H1 (cell line): ENCODE measurements at regions not wholly inside any gene's neighbourhood (a gene's known extent, or its start where the extent isn't known, plus 50 kb on each side); places are given as distances from the start of the nearest gene placed in this dataset.

Experiments used
- CTCF ChIA-PET: fragments of 300-600 bp; sonication (Branson Sonifier 250); formaldehyde crosslinking; loops from one replicate; lab custom pipeline; 2021; ENCODE audit not compliant: partially characterized antibody; lab: Charles Lee
- POLR2A ChIA-PET: fragments of 300-600 bp; sonication (Branson Sonifier 250); formaldehyde crosslinking; loops from one replicate; lab custom pipeline; 2021; ENCODE audit warnings: inconsistent platforms; ENCODE audit not compliant: partially characterized antibody; lab: Charles Lee
- DNase-seq, 2 experiments: peaks; one replicate each; pipeline versions ENCODE4 v3.0.0 to v3.0.0-alpha.2; 2010 to 2022; ENCODE audit warnings: low spot score in 2 of 2, low read depth in 1 of 2, mixed read lengths in 1 of 2
- FAIRE-seq: peaks from 2 replicates; lab custom pipeline; 2011; peaks lifted over from hg19 to GRCh38; lab: Jason Lieb, UNC
- H2AFZ ChIP-seq: 2 replicates; pipeline ENCODE4 v1.8.1; 2012; ENCODE audit warnings: low read length, inconsistent platforms
- H2AK5ac ChIP-seq: 2 replicates; pipeline ENCODE4 v1.6.1; 2013; ENCODE audit warnings: low read depth, low read length
- H2BK120ac ChIP-seq: replicated peaks from 2 replicates; pipeline ENCODE3; 2013; ENCODE audit warnings: low read depth, low read length, inconsistent platforms
- H2BK12ac ChIP-seq: 2 replicates; pipeline ENCODE4 v1.6.1; 2013; ENCODE audit warnings: low read depth, low read length
- H2BK15ac ChIP-seq: 2 replicates; pipeline ENCODE4 v1.6.1; 2013; ENCODE audit warnings: low read length
- H2BK20ac ChIP-seq: 2 replicates; pipeline ENCODE4 v1.6.1; 2013; ENCODE audit warnings: low read length
- H2BK5ac ChIP-seq: 2 replicates; pipeline ENCODE4 v1.6.1; 2013; ENCODE audit warnings: low read depth, low read length
- H3K14ac ChIP-seq: 2 replicates; pipeline ENCODE4 v1.6.1; 2013; ENCODE audit warnings: inconsistent platforms; ENCODE audit not compliant: insufficient read length
- H3K18ac ChIP-seq: 2 replicates; pipeline ENCODE4 v1.6.1; 2013; ENCODE audit warnings: low read length; ENCODE audit errors: extremely low read depth
- H3K23ac ChIP-seq: 2 replicates; pipeline ENCODE4 v1.6.1; 2013; ENCODE audit warnings: inconsistent platforms; ENCODE audit not compliant: insufficient read length
- H3K23me2 ChIP-seq: 2 replicates; pipeline ENCODE4 v1.6.1; 2013; ENCODE audit warnings: low read depth, low read length
- H3K27ac ChIP-seq: 2 replicates; pipeline ENCODE4 v1.6.1; 2011; ENCODE audit warnings: low read depth, low read length, inconsistent platforms
- H3K27me3 ChIP-seq, 4 experiments: replicated peaks in 1 of 4; 1 replicate in 1 of 4; 2 replicates in 3 of 4; pipeline versions ENCODE4 v1.6.1 to v1.8.1; 2011 to 2013; ENCODE audit warnings: low read length in 3 of 4, mild to moderate bottlenecking in 3 of 4, inconsistent platforms in 2 of 4, mixed read lengths in 2 of 4, moderate library complexity in 1 of 4; ENCODE audit not compliant: control insufficient read depth in 3 of 4, insufficient read depth in 3 of 4; ENCODE audit errors: extremely low read depth in 1 of 4
- H3K36me3 ChIP-seq, 4 experiments: 2 replicates each; pipeline versions ENCODE4 v1.6.1 to v1.8.1; 2011 to 2013; ENCODE audit warnings: mild to moderate bottlenecking in 4 of 4, low read length in 3 of 4, moderate library complexity in 2 of 4, control low read depth in 1 of 4, inconsistent platforms in 1 of 4; ENCODE audit not compliant: insufficient read depth in 4 of 4, control insufficient read depth in 2 of 4
- H3K4ac ChIP-seq: replicated peaks from 2 replicates; pipeline ENCODE3; 2013; ENCODE audit warnings: low read length, low read depth, mixed read lengths, inconsistent platforms; ENCODE audit not compliant: insufficient read length
- H3K4me1 ChIP-seq, 4 experiments: replicated peaks in 1 of 4; 1 replicate in 1 of 4; 2 replicates in 3 of 4; pipeline versions ENCODE4 v1.6.1 to v1.8.1; 2011 to 2013; ENCODE audit warnings: low read length in 3 of 4, inconsistent platforms in 2 of 4, mixed read lengths in 1 of 4; ENCODE audit not compliant: insufficient read depth in 4 of 4, control insufficient read depth in 3 of 4
- H3K4me2 ChIP-seq, 2 experiments: 2 replicates each; pipeline versions ENCODE4 v1.6.1 to v1.8.1; 2011 to 2013; ENCODE audit warnings: low read depth in 2 of 2, low read length in 2 of 2, control low read depth in 1 of 2, inconsistent platforms in 1 of 2, mild to moderate bottlenecking in 1 of 2; ENCODE audit not compliant: insufficient read depth in 1 of 2
- H3K4me3 ChIP-seq, 4 experiments: fragments of 200-600, 300-600 bp in 1 of 4; sonication (generic), shearing (Covaris generic), sonication (Bioruptor Twin) in 1 of 4; 2 replicates each; pipeline versions ENCODE4 v1.5.1 to v1.8.1; 2011 to 2016; ENCODE audit warnings: low read length in 4 of 4, low read depth in 3 of 4, control low read depth in 2 of 4, inconsistent platforms in 2 of 4, mild to moderate bottlenecking in 2 of 4, mixed read lengths in 1 of 4, moderate library complexity in 1 of 4; ENCODE audit not compliant: insufficient read depth in 2 of 4; ENCODE audit errors: extremely low read depth in 1 of 4
- H3K56ac ChIP-seq: replicated peaks from 2 replicates; pipeline ENCODE3; 2013; ENCODE audit warnings: low read depth, mild to moderate bottlenecking, mixed read lengths, low read length, inconsistent platforms; ENCODE audit not compliant: insufficient read length
- H3K79me1 ChIP-seq: 2 replicates; pipeline ENCODE4 v1.6.1; 2013; ENCODE audit warnings: low read depth, low read length, control low read depth
- H3K79me2 ChIP-seq, 2 experiments: 2 replicates each; pipeline versions ENCODE4 v1.6.1 to v1.8.1; 2012 to 2013; ENCODE audit warnings: low read length in 2 of 2, mild to moderate bottlenecking in 2 of 2, inconsistent platforms in 1 of 2; ENCODE audit not compliant: insufficient read depth in 2 of 2, control insufficient read depth in 1 of 2
- H3K9ac ChIP-seq, 4 experiments: replicated peaks in 1 of 4; 1 replicate in 1 of 4; 2 replicates in 3 of 4; pipeline versions ENCODE4 v1.6.1 to v1.8.1; 2011 to 2013; ENCODE audit warnings: low read depth in 3 of 4, low read length in 3 of 4, control low read depth in 2 of 4, mild to moderate bottlenecking in 2 of 4, moderate library complexity in 2 of 4, inconsistent platforms in 1 of 4; ENCODE audit errors: extremely low read depth in 1 of 4
- H3K9me3 ChIP-seq, 2 experiments: 2 replicates each; pipeline versions ENCODE4 v1.6.1 to v1.8.1; 2012 to 2013; ENCODE audit warnings: mild to moderate bottlenecking in 2 of 2, moderate library complexity in 2 of 2, control low read depth in 1 of 2, inconsistent platforms in 1 of 2, low read depth in 1 of 2, low read length in 1 of 2, mixed read lengths in 1 of 2; ENCODE audit not compliant: insufficient read depth in 2 of 2
- H4K20me1 ChIP-seq, 2 experiments: replicated peaks in 1 of 2; 2 replicates each; pipeline versions ENCODE3 to v1.8.1; 2011 to 2013; ENCODE audit warnings: inconsistent platforms in 2 of 2, low read length in 2 of 2, mild to moderate bottlenecking in 1 of 2; ENCODE audit not compliant: insufficient read depth in 2 of 2, control insufficient read depth in 1 of 2
- H4K5ac ChIP-seq: 2 replicates; pipeline ENCODE4 v1.6.1; 2013; ENCODE audit warnings: low read length, low read depth, mixed read lengths, inconsistent platforms; ENCODE audit not compliant: insufficient read length
- H4K8ac ChIP-seq: 2 replicates; pipeline ENCODE4 v1.8.0; 2013; ENCODE audit warnings: mild to moderate bottlenecking, moderate library complexity, low read length, inconsistent platforms; ENCODE audit not compliant: insufficient read depth; ENCODE audit errors: extremely low read depth
- H4K91ac ChIP-seq: replicated peaks from 2 replicates; pipeline ENCODE3; 2013; ENCODE audit warnings: low read length, mixed read lengths, inconsistent platforms; ENCODE audit not compliant: insufficient read length
- BRCA1 ChIP-seq: IDR thresholded peaks from 2 replicates; pipeline ENCODE4 v1.6.1; 2012; ENCODE audit warnings: low read depth, low read length, improper control_type of control experiment
- CHD2 ChIP-seq: IDR thresholded peaks from 2 replicates; pipeline ENCODE4 v1.6.1; 2012; ENCODE audit warnings: low read length, improper control_type of control experiment
- PHF8 ChIP-seq: fragments of 200-600 bp; sonication (generic); conservative IDR thresholded peaks from 2 replicates; pipeline ENCODE4 v1.7.1; 2012; ENCODE audit warnings: low read depth, mild to moderate bottlenecking, inconsistent platforms, low read length, moderate library complexity
- POLR2AphosphoS5 ChIP-seq: IDR thresholded peaks from 2 replicates; pipeline ENCODE4 v1.6.1; 2011; ENCODE audit warnings: low read depth, low read length
- POU5F1 ChIP-seq: IDR thresholded peaks from 2 replicates; pipeline ENCODE4 v1.6.1; 2011; ENCODE audit warnings: low read depth, mild to moderate bottlenecking, low read length, moderate library complexity
- SIN3A ChIP-seq, 2 experiments: IDR thresholded peaks in 1 of 2; conservative IDR thresholded peaks in 1 of 2; 2 replicates each; pipeline ENCODE4 v1.6.1; 2011 to 2012; ENCODE audit warnings: low read length in 2 of 2, improper control_type of control experiment in 1 of 2, low read depth in 1 of 2, mild to moderate bottlenecking in 1 of 2
- SP2 ChIP-seq: IDR thresholded peaks from 2 replicates; pipeline ENCODE4 v1.6.1; 2012; ENCODE audit warnings: mild to moderate bottlenecking, low read length, inconsistent platforms
- WGBS, 2 experiments: shearing (Covaris generic) in 1 of 2; methylation state at CpG; one replicate each; pipeline versions ENCODE4 v1.1.6 to v1.1.7; 2013 to 2015; ENCODE audit warnings: low lambda C conversion rate in 2 of 2, mixed read lengths in 2 of 2, inconsistent platforms in 1 of 2, low coverage in 1 of 2, missing lambda C conversion rate in 1 of 2; ENCODE audit not compliant: insufficient replicate concordance in 2 of 2, insufficient coverage in 1 of 2, insufficient read length in 1 of 2; ENCODE audit errors: extremely low coverage in 1 of 2, missing lambda C conversion rate in 1 of 2; 5-methylcytosine and 5-hydroxymethylcytosine counted together

DNA sequence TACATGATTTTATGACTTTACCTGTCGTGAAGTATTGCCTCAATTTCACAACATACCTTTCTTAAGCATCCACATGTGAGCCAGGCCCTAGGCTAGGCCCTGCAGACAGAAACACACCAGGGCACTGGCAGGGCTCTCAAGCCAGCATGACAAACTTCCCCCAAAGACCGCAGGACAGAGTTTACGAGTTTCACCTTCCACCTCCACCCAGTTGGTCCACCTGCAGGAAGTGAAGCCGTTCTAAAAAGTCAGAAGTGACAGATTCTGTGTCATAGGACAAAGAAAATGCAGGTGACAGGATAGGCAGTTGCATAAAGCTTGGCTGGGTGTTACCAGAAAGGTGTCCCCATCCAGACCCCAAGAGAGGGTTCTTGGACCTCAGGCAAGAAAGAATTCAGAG lies 382.3 kb downstream of the PCNX1 start:
- Histone ChIP-seq H3K36me3 (no peaks in the 10 kb centered on the region), H3K14ac (no peak overlapping the region), H3K79me2 (no peaks in the 10 kb centered on the region), H3K4me3 (no peak overlapping the region), H4K91ac (no peak overlapping the region), H3K4me1 (no peaks in the 10 kb centered on the region), H3K18ac (no peak overlapping the region; the same call in 1 of the 2 replicates), H2BK120ac (no peak overlapping the region), H2BK20ac (no peak overlapping the region), H3K79me1 (no peaks in the 10 kb centered on the region), H3K27ac (no peak overlapping the region), H3K56ac (peak overlapping the region; percentile 59), H3K9me3 (peaks cover 0 to 3% of the 10 kb centered on the region in 2 experiments; a peak in 2 of 4 replicates), H4K20me1 (no peaks in the 10 kb centered on the region), H4K8ac (no peak overlapping the region), H3K23me2 (no peaks in the 10 kb centered on the region), H3K4ac (no peak overlapping the region), H3K4me2 (no peak overlapping the region), H2AK5ac (no peak overlapping the region), H2BK12ac (no peak overlapping the region), H2AFZ (no peak overlapping the region), H3K23ac (no peak overlapping the region), H2BK15ac (no peak overlapping the region), H4K5ac (no peak overlapping the region), H3K27me3 (no peaks in the 10 kb centered on the region), H2BK5ac (no peak overlapping the region), H3K9ac (no peak overlapping the region)
- WGBS, 2 experiments: 94% methylated on average over 2 of the region's 4 CpGs; no CpG with 5 or more reads in 1 of the 2 experiments
- DNase-seq (no peak), FAIRE-seq (no peak)
- ChIA-PET CTCF (no interaction called here), POLR2A (no interaction called here)
- TF ChIP-seq POU5F1: no peak
- TF ChIP-seq SP2: no peak
- TF ChIP-seq BRCA1: no peak
- no peak for TF ChIP-seq CHD2
- TF ChIP-seq POLR2AphosphoS5: no peak
- no peak for TF ChIP-seq SIN3A (conservative IDR thresholded peaks at IDR 0.05 in 1 of 2, IDR thresholded peaks at IDR 0.05 in 1 of 2; ENCODE audit: low read depth in 1 of 2, low read length in 2 of 2)
- TF ChIP-seq PHF8: no peak
